Glomerular visceral epithelial cell (primary cell): ENCODE measurements at regions not wholly inside any gene's neighbourhood (a gene's known extent, or its start where the extent isn't known, plus 50 kb on each side); places are given as distances from the start of the nearest gene placed in this dataset.

Experiments used
- DNase-seq: peaks from one replicate; pipeline ENCODE4 v3.0.0-alpha.2; 2016; ENCODE audit errors: extremely low spot score

- DNase-seq, result no peak
These were observed 665.0 kb downstream of the ELAVL2 start for GRCh38 chr9:23160952-23161469.

- no peak for DNase-seq
These were observed 663.3 kb downstream of the ELAVL2 start for GRCh38 chr9:23162789-23163188.

- DNase-seq, result no peak
These were observed 654.6 kb downstream of the ELAVL2 start for GRCh38 chr9:23171479-23171878.

- DNase-seq, result no peak
These were observed 653.8 kb downstream of the ELAVL2 start for GRCh38 chr9:23172206-23172605.

GRCh38 chr9:23172979-23173637 lies 652.9 kb downstream of the ELAVL2 start:
- no peak for DNase-seq

- no peak for DNase-seq
These were observed 631.8 kb downstream of the ELAVL2 start for GRCh38 chr9:23194281-23194680.

GRCh38 chr9:23215688-23216087 lies 610.4 kb downstream of the ELAVL2 start:
- no peak for DNase-seq

- DNase-seq, result no peak
These were observed 606.6 kb downstream of the ELAVL2 start for GRCh38 chr9:23219471-23219870.

- no peak for DNase-seq
These were observed 605.9 kb downstream of the ELAVL2 start for GRCh38 chr9:23220171-23220570.

- DNase-seq, result no peak
These were observed 605.1 kb downstream of the ELAVL2 start for GRCh38 chr9:23220957-23221356.

- no peak for DNase-seq
These were observed 596.1 kb downstream of the ELAVL2 start for GRCh38 chr9:23229890-23230317.

- no peak for DNase-seq
These were observed 593.2 kb downstream of the ELAVL2 start for GRCh38 chr9:23232831-23233230.

- no peak for DNase-seq
These were observed 582.5 kb downstream of the ELAVL2 start for GRCh38 chr9:23243523-23243922.

GRCh38 chr9:23245067-23245466 lies 581.0 kb downstream of the ELAVL2 start:
- DNase-seq, result no peak

GRCh38 chr9:23254404-23255184 lies 571.4 kb downstream of the ELAVL2 start:
- DNase-seq, result no peak

- no peak for DNase-seq
These were observed 570.7 kb downstream of the ELAVL2 start for GRCh38 chr9:23255346-23255745.

GRCh38 chr9:23258569-23258968 lies 567.5 kb downstream of the ELAVL2 start:
- no peak for DNase-seq

GRCh38 chr9:23278561-23278960 lies 547.5 kb downstream of the ELAVL2 start:
- DNase-seq, result no peak

- no peak for DNase-seq
These were observed 538.6 kb downstream of the ELAVL2 start for GRCh38 chr9:23287390-23287789.

- DNase-seq, result no peak
These were observed 537.5 kb downstream of the ELAVL2 start for GRCh38 chr9:23288545-23288944.

- no peak for DNase-seq
These were observed 535.1 kb downstream of the ELAVL2 start for GRCh38 chr9:23290973-23291372.

- no peak for DNase-seq
These were observed 523.8 kb downstream of the ELAVL2 start for GRCh38 chr9:23302281-23302680.

- DNase-seq, result no peak
These were observed 519.3 kb downstream of the ELAVL2 start for GRCh38 chr9:23306731-23307130.
